HG03378 (cell line): ENCODE measurements at regions not wholly inside any gene's neighbourhood (a gene's known extent, or its start where the extent isn't known, plus 50 kb on each side); places are given as distances from the start of the nearest gene placed in this dataset.

Experiments
- ATAC-seq: cut with Tn5 transposase; IDR thresholded peaks from one replicate; pipeline ENCODE4 v1.9.1; 2021; ENCODE audit warnings: mild to moderate bottlenecking, moderate library complexity; ENCODE audit not compliant: unreplicated experiment

DNA sequence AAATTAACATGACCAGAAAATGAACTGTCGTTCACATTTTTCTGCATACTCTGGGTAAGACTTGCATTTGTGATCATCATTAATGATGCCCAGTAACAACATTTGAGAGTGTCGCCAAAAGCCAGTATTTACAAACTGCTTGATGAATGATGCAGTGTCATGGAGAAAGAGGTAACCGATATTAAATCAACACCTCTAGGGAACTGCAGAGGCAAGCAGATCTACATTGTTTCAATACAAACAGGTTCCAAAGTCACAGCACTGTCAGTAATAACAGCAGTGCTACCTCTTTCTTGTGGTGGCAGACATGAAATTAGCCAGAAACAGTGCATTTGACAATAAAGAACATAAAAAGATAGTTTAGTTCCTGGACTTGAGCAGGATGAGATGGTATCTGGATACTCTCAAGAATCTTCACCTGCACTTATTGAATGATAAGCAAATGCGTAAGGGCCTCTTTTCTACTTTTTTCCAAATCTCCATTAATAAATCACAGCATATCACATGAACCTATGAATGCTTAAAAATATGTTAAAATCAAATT, 456.6 kb downstream of the ARHGEF28 start:
- no peak for ATAC-seq

DNA sequence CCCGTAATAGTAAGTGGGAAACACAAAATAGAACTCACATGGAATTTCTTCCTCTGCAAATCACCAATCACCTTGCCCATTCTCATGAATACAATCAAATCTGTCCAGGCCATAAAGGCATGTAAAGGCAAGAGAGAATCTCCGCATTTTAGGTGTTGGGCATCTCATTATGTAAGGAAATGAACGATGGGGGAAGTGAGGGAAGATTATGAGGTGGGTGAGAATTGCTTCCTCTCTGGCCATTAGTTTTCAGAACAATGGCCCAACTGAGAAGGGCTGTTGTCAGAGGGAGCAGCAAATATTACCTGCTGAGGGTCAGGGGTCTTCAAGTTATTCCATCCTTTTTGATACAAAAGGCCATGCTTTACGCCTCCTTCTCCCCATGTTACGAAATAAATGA, 455.1 kb downstream of the ARHGEF28 start:
- ATAC-seq, result no peak

DNA sequence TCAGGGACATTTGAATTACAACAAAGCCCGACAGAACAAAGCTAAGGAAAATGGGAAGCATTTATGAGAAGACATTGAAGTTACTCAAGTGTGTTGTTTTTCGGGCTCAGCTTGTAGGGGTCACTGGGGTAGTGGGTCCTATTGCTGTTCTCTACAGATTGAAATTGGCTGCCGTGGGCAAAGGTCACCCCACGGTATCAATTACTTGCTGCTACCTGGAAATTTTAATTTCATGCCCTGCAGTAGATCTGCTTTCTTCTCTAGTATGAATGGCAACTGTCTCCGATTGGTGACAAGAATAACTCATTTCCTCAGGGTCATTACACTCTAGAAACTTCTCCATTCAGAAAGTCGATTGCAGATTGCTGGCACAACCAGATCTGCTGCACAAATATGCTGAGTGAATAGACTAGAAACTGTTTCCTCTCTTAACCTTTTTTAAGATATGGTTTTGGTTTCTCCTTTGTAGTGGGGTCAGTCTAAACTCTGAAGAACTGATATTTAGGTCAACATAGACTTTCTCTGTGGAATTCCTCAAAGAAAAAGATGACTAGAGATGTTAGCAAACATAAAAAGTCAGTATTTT, 454.1 kb downstream of the ARHGEF28 start:
- ATAC-seq, result no peak

DNA sequence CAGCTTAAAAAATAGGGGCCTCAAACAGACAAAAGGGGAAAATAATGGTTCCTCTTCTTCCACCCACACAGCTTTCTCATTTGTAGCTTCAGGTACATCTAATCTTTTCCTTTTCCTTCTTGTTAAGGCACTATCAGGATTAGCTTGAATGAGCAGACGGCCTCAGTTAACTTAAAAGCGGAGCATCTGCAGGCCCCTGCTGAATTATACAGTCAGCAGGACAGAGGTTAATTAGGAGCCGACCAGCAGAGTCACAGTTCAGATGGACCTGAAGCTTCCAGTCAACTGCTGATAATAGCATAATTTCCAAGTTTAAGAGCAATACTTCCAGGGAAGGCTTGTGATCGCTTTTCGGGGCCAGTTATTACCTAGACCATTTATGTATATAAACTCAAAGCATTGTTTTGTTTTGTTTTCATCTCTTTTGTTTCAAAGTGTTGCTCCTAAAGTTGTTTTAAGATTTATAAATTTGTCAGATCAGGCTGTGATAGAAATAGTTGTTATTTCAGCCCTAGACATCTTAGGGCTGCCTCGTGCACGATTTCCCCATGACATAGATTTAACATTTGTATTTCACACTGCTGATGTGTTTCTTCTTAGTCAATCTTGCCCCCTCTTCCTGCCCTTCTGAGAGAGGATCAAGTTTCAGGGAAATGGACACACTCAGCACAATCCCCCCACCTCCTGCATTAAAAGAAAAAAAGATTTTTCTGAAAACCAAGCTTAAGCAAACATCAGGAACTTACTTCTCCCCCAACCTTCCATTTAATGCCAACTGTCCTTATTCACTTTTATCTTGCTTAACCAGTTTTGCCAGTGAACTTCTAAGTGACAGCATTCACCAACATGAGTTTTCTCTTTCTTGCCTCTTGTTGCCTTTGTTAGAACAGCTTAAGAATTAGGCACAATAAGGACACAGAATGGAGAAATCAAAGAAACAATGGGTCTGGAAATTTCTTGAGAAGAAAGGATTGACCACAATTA, 449.8 kb downstream of the ARHGEF28 start:
- ATAC-seq, result no peak

DNA sequence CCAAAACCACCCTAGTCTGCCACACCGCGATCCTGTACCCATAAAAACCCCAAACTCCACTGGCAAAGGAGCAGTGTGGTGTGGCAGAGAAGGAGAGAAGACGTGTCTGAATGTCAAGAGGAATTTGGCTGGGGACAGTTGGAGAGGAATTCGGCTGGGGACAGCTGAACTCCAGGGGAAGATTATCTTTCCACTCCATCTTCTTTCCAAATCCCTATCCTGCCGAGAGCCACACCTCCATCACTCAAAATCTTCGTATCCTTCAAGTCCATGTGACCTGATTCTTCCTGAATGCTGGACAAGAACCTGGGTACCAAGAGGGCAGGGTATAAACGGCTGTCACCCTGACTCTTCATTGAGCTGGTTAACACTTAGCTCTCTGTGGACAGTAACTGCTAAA, 448.1 kb downstream of the ARHGEF28 start:
- no peak for ATAC-seq

DNA sequence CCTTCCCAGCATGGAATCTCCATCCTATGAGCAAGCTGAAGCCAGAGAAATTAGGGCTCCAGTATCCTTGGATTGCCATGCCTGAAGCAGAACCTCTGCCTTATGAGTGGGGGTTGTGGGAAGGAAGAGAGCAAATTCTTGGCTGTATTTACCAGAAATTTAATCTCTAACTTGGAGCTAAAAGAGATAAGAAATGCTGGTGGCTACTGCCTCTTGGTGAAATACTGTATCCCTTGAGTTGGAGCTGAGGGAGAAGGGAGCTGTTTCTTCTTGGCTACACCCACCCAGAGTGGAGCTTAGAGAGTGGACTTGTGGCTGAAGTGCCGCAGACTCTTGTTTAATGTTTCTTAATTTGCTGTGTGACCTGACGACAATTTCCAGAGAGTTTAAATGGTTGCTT, 447.3 kb downstream of the ARHGEF28 start:
- no peak for ATAC-seq

DNA sequence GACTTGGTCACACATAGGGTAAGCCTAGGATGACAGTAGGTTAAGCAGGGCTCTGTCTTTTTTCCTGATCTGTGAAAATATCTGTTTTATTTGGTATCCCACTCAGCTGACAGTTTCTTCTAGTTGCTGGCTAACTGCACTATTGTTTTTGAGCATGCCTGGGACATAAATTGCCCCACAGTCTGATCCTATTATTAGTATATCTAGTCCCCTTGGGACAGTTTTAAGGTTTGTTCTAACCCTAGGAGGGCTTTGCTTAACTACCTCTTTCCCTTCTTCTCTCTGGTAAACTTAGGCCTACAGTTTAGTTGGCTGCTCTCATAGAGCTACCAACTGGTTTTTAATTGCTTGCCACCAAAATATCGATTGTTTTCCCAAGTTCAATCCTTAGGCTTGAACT, 446.6 kb downstream of the ARHGEF28 start:
- ATAC-seq, result no peak

- no peak for ATAC-seq
These were observed 444.8 kb downstream of the ARHGEF28 start for GRCh38 chr5:74070766-74071165.

DNA sequence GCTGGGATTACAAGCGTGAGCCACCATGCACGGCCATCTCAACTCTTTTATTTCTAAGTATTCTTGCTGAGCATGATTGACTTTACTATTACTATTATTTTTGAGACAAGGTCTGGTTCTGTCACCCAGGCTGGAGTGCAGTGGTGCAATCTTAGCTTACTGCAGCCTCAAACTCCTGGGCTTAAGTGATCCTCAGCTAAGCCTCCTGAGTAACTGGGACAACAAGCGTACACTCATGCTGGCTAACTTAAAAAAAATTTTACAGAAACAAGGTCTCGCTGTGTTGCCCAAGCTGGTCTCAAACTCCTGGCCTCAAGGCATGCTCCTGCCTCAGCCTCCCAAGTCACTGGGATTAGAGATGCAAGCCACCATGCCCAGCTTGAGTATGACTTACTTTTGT, 443.7 kb downstream of the ARHGEF28 start:
- no peak for ATAC-seq

DNA sequence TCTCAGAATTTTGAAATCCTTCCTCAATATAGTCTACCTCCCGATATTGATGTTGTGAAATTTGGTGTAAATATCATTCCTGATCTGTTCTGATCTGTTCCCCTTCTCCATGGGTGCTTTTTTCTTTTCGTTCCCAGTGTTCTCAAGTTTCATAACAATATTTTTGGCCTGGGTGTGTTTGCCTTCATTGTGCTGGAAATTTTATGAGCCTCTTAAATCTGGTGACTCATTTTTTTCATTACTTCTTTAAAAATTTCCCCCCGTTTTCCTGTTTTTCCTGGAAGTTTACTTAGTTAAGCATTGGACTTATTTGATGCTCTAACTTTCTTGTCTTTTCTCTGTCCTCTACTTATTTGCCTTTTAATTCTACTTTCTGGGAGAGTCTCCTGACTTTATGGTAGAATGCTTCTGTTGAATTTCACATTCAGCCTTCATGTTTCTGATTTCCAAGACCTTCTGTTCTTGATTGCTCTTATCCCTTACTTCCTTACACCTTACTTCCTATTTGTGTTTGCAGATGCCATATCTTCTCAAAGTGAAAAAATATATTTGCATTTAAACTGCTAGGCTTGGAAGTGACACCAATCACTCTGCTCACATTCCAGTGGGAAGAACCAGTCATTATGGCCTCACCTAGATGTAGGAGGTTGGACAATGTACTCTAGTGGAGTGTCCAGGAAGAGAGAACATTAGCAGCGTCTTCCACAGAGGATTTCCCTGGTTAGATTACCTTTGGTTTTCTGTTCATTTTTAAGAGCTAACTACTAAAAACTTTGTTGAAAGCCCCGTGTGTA, 441.9 kb downstream of the ARHGEF28 start:
- ATAC-seq, result no peak

DNA sequence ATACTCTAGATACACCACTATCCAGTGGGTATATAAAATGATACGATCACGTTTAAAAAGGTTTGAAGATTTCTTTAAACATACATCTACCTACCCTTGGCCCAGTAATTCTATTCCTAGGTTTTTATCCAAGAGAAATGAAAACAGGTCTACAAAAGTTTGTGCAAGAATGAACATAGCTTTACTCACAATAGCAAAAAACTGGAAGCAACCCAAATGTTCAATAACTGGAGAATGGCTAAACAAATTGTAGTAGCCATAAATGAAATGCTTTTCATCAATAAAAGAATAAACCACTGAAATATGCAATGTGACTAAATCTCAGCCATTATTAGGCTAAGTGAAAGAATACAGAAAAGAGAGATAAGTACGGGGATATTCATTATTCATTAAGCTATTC, 438.9 kb downstream of the ARHGEF28 start:
- no peak for ATAC-seq

- no peak for ATAC-seq
These were observed 438.2 kb downstream of the ARHGEF28 start for GRCh38 chr5:74064225-74064624.

DNA sequence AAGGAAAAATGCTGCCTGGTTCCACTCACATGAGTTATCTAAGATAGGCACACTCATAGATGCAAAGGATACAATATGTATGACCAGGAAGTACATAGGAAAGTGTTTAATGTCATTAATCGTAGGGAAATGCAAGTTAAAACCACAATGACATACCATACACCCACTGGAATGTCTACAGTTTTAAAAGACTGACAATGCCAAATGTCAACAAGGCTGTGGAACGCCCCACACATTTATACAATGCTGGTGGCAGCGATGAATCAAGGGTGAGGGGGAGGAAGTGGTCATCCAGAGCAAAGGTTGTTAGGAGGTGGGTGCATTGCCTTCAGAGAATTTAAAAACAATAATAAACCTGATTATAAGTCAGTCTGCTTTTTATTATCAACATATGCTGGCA, 437.8 kb downstream of the ARHGEF28 start:
- ATAC-seq, result no peak

- no peak for ATAC-seq
These were observed 437.4 kb downstream of the ARHGEF28 start for GRCh38 chr5:74063346-74063745.

GRCh38 chr5:74061292-74061691, 435.3 kb downstream of the ARHGEF28 start:
- ATAC-seq, result no peak

GRCh38 chr5:74059706-74060105, 433.7 kb downstream of the ARHGEF28 start:
- ATAC-seq, result no peak

GRCh38 chr5:74056789-74057164, 430.8 kb downstream of the ARHGEF28 start:
- no peak for ATAC-seq

GRCh38 chr5:74056107-74056788, 430.3 kb downstream of the ARHGEF28 start:
- no peak for ATAC-seq

GRCh38 chr5:74055486-74056106, 429.6 kb downstream of the ARHGEF28 start:
- no peak for ATAC-seq
